ENCODE measurements at regions not wholly inside any gene's neighbourhood (a gene's known extent, or its start where the extent isn't known, plus 50 kb on each side); places are given as distances from the start of the nearest gene placed in this dataset.

- no peak for DNase-seq
Measured at GRCh38 chr7:131242123-131242650, 85.5 kb upstream of the MKLN1 start.

- DNase-seq: no peak
Measured at GRCh38 chr7:131244259-131244852, 83.3 kb upstream of the MKLN1 start.

GRCh38 chr7:131249003-131249402, 78.7 kb upstream of the MKLN1 start:
- no peak for DNase-seq

GRCh38 chr7:131249483-131249882, 78.2 kb upstream of the MKLN1 start:
- DNase-seq: no peak

- no peak for DNase-seq
Measured at GRCh38 chr7:131250331-131250730, 77.3 kb upstream of the MKLN1 start.

- no peak for DNase-seq
Measured at GRCh38 chr7:131251371-131251770, 76.3 kb upstream of the MKLN1 start.

GRCh38 chr7:131252976-131253375, 74.7 kb upstream of the MKLN1 start:
- DNase-seq: no peak

GRCh38 chr7:131254211-131254610, 73.5 kb upstream of the MKLN1 start:
- no peak for DNase-seq

- no peak for DNase-seq
Measured at GRCh38 chr7:131255242-131255641, 72.4 kb upstream of the MKLN1 start.

GRCh38 chr7:131261476-131261994, 66.1 kb upstream of the MKLN1 start:
- no peak for DNase-seq

GRCh38 chr7:131265227-131265626, 62.4 kb upstream of the MKLN1 start:
- DNase-seq: no peak

- no peak for DNase-seq
Measured at GRCh38 chr7:131267631-131268030, 60.0 kb upstream of the MKLN1 start.

- no peak for DNase-seq
Measured at GRCh38 chr7:131268906-131269305, 58.8 kb upstream of the MKLN1 start.

GRCh38 chr7:131272086-131272485, 55.6 kb upstream of the MKLN1 start:
- no peak for DNase-seq

- DNase-seq: no peak
Measured at GRCh38 chr7:131274986-131275385, 52.7 kb upstream of the MKLN1 start.

- DNase-seq: no peak
Measured at GRCh38 chr7:131276190-131276589, 51.5 kb upstream of the MKLN1 start.

GRCh38 chr7:131276748-131277147, 50.9 kb upstream of the MKLN1 start:
- no peak for DNase-seq
